GM12878 (cell line): ENCODE measurements at regions not wholly inside any gene's neighbourhood (a gene's known extent, or its start where the extent isn't known, plus 50 kb on each side); places are given as distances from the start of the nearest gene placed in this dataset.

Experiments used
- BRCA1 ChIP-seq: IDR thresholded peaks from 2 replicates; pipeline ENCODE4 v1.6.1; 2011; ENCODE audit warnings: low read depth, low read length, improper control_type of control experiment
- CBX3 ChIP-seq: fragments of 200-600 bp; sonication (generic); IDR thresholded peaks from 2 replicates; pipeline ENCODE4 v1.6.1; 2016; ENCODE audit warnings: low read depth, borderline replicate concordance
- CTCF ChIP-seq, 3 experiments: IDR thresholded peaks in 2 of 3; conservative IDR thresholded peaks in 1 of 3; 2 replicates each; pipeline ENCODE4 v1.5.1; 2011; ENCODE audit warnings: low read depth in 3 of 3, low read length in 3 of 3, mild to moderate bottlenecking in 3 of 3, control low read depth in 2 of 3, moderate library complexity in 2 of 3, inconsistent platforms in 1 of 3, mixed read lengths in 1 of 3; ENCODE audit not compliant: control insufficient read depth in 2 of 3, insufficient read depth in 1 of 3; ENCODE audit errors: extremely low read depth in 1 of 3
- MYC ChIP-seq: IDR thresholded peaks from 2 replicates; pipeline ENCODE4 v1.6.1; 2011; ENCODE audit warnings: mild to moderate bottlenecking, low read length, moderate library complexity, inconsistent platforms; ENCODE audit not compliant: insufficient read depth, insufficient replicate concordance, insufficient read length, severe bottlenecking
- NFXL1 ChIP-seq: fragments of 450-650 bp; IDR thresholded peaks from 2 replicates; pipeline ENCODE4 v1.6.1; 2017; ENCODE audit warnings: antibody characterized with exemption, mild to moderate bottlenecking, borderline replicate concordance
- YBX1 ChIP-seq: fragments of 450-650 bp; IDR thresholded peaks from 2 replicates; pipeline ENCODE4 v1.6.1; 2016; ENCODE audit warnings: antibody characterized with exemption
- TF ChIP-seq, protein P1 (sequence below): fragments of 150-350 bp; IDR thresholded peaks from 2 replicates; pipeline ENCODE4 v1.6.1; 2016; ENCODE audit warnings: low read depth, low read length

DNA sequence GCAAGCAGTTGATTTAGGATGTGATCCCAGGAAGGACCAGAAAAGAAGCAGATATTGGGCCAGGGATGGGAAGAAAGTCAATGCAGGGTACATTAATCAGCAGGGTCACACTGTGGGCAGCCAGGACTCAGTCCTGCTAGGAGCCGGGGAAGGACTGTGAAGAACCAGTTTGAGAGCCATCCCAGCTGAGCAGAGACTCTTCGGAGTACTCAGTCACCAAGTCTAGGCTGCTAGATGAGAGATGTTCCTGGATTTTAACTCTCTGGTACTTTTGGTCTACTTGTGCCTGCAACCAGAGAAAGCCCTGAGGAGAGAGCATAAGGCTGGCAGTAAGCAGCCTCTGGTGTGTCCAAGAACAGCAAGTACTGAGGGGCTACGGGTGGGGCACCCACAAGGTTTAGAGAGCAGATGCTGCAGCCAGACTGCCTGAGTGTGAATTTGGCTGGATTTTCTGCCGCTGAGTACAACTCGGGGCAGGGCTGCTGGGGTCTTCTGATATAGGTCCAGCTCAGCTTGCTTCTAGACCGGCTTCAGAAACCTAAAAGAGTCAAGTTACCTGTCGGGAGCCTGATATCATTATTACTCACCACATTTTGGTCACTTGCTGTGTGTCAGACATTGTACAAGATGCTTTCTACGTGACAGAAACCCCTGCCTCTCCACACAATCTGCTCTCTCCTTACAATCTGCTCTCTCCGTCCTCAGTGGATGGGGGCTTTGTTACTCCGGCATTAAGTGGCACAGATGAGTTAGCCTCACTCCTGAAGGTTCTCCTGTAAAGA, 250.2 kb upstream of the GAS1 start:
- TF ChIP-seq YBX1 (no peak), CBX3 (no peak), BRCA1 (no peak), CTCF (IDR thresholded peaks at IDR 0.05 in 2 of 3, conservative IDR thresholded peaks at IDR 0.05 in 1 of 3; ENCODE audit: control insufficient read depth in 2 of 3, extremely low read depth in 1 of 3, insufficient read depth in 1 of 3, low read depth in 3 of 3, low read length in 3 of 3) (no peak), NFXL1 (no peak), MYC (no peak)
- TF ChIP-seq, protein P1, sequence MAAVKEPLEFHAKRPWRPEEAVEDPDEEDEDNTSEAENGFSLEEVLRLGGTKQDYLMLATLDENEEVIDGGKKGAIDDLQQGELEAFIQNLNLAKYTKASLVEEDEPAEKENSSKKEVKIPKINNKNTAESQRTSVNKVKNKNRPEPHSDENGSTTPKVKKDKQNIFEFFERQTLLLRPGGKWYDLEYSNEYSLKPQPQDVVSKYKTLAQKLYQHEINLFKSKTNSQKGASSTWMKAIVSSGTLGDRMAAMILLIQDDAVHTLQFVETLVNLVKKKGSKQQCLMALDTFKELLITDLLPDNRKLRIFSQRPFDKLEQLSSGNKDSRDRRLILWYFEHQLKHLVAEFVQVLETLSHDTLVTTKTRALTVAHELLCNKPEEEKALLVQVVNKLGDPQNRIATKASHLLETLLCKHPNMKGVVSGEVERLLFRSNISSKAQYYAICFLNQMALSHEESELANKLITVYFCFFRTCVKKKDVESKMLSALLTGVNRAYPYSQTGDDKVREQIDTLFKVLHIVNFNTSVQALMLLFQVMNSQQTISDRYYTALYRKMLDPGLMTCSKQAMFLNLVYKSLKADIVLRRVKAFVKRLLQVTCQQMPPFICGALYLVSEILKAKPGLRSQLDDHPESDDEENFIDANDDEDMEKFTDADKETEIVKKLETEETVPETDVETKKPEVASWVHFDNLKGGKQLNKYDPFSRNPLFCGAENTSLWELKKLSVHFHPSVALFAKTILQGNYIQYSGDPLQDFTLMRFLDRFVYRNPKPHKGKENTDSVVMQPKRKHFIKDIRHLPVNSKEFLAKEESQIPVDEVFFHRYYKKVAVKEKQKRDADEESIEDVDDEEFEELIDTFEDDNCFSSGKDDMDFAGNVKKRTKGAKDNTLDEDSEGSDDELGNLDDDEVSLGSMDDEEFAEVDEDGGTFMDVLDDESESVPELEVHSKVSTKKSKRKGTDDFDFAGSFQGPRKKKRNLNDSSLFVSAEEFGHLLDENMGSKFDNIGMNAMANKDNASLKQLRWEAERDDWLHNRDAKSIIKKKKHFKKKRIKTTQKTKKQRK: no peak
